ENCODE measurements at regions not wholly inside any gene's neighbourhood (a gene's known extent, or its start where the extent isn't known, plus 50 kb on each side); places are given as distances from the start of the nearest gene placed in this dataset.

GRCh38 chr11:37712251-37712650, 1114.2 kb upstream of the RAG2 start:
- TF ChIP-seq CTCF (IDR thresholded peaks at IDR 0.05 in 8 of 11, conservative IDR thresholded peaks at IDR 0.05 in 3 of 11) (no peak), POLR2AphosphoS5 (IDR thresholded peaks at IDR 0.05) (no peak), POLR2A (IDR thresholded peaks at IDR 0.05) (no peak)

Data from spleen (tissue), 7 donors.